OCI-LY1 (cell line): ENCODE measurements at regions not wholly inside any gene's neighbourhood (a gene's known extent, or its start where the extent isn't known, plus 50 kb on each side); places are given as distances from the start of the nearest gene placed in this dataset.

Experiments used
- CTCF ChIP-seq: fragments of 200-600 bp; sonication (generic), shearing (Covaris generic); IDR thresholded peaks from 2 replicates; pipeline ENCODE4 v1.5.1; 2017; ENCODE audit warnings: mild to moderate bottlenecking, antibody characterized with exemption, low read length, moderate library complexity, mixed read lengths
- EZH2 ChIP-seq: fragments of 200-600 bp; sonication (generic), shearing (Covaris generic); IDR thresholded peaks from 2 replicates; pipeline ENCODE4 v1.8.0; 2017; ENCODE audit warnings: borderline replicate concordance, mixed run types, mild to moderate bottlenecking, antibody characterized with exemption, low read length, moderate library complexity, mixed read lengths

DNA sequence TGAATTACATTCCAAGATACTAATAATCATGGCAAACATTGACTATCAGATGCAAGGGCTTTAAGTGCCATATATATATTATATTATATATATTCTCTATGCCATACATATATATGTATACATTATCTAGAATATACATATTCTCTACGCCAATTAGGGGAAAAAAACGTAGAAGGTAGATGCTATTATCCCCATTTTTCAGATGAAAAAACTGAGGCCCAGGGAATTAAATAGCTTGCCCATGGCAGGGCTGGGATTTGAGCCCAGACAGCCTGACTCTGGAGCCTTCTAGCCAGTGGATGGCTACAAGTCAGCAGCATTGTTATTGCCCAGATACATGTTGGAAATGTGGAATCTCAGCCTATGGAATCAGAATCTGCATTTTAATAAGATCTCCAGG, 116.0 kb upstream of the BTG1 start:
- TF ChIP-seq EZH2 (no peak), CTCF (no peak)
